Liver (tissue), 8 donors: ENCODE measurements at regions not wholly inside any gene's neighbourhood (a gene's known extent, or its start where the extent isn't known, plus 50 kb on each side); places are given as distances from the start of the nearest gene placed in this dataset.

ENCODE experiments used
- DNase-seq: peaks from one replicate; pipeline ENCODE4 v3.0.0-alpha.2; 2017; ENCODE audit warnings: low spot score
- H3K27ac ChIP-seq, 2 donors: one replicate each; pipeline ENCODE4 v1.7.0; 2013; ENCODE audit warnings: inconsistent platforms in 2 of 2, low read length in 2 of 2, control low read depth in 1 of 2, low read depth in 1 of 2, mild to moderate bottlenecking in 1 of 2
- H3K27me3 ChIP-seq, 4 donors: one replicate each; pipeline versions ENCODE4 v1.6.1 to v1.7.0; 2013; ENCODE audit warnings: low read length in 3 of 4, inconsistent platforms in 1 of 4, mild to moderate bottlenecking in 1 of 4, moderate library complexity in 1 of 4; ENCODE audit not compliant: control insufficient read depth in 4 of 4, insufficient read depth in 4 of 4
- H3K36me3 ChIP-seq, 4 donors: one replicate each; pipeline versions ENCODE4 v1.6.1 to v1.7.0; 2013; ENCODE audit warnings: low read length in 3 of 4, mild to moderate bottlenecking in 3 of 4, low read depth in 1 of 4, moderate library complexity in 1 of 4; ENCODE audit not compliant: control insufficient read depth in 4 of 4, insufficient read depth in 3 of 4
- H3K4me1 ChIP-seq, 4 donors: one replicate each; pipeline versions ENCODE4 v1.6.1 to v1.7.0; 2013; ENCODE audit warnings: low read length in 3 of 4, mild to moderate bottlenecking in 3 of 4, moderate library complexity in 1 of 4; ENCODE audit not compliant: control insufficient read depth in 4 of 4, insufficient read depth in 4 of 4
- H3K4me3 ChIP-seq, 3 donors: one replicate each; pipeline versions ENCODE4 v1.6.1 to v1.7.0; 2013; ENCODE audit warnings: low read length in 3 of 3, control low read depth in 1 of 3, low read depth in 1 of 3, mild to moderate bottlenecking in 1 of 3
- H3K9ac ChIP-seq, 2 donors: one replicate each; pipeline ENCODE4 v1.7.0; 2013; ENCODE audit warnings: low read length in 2 of 2, mild to moderate bottlenecking in 2 of 2, moderate library complexity in 2 of 2, control low read depth in 1 of 2, low read depth in 1 of 2
- H3K9me3 ChIP-seq, 4 donors: one replicate each; pipeline versions ENCODE4 v1.6.1 to v1.7.0; 2013; ENCODE audit warnings: low read length in 3 of 4; ENCODE audit not compliant: control insufficient read depth in 4 of 4
- ATF3 ChIP-seq: IDR thresholded peaks from 2 replicates; pipeline ENCODE4 v1.6.1; 2016; ENCODE audit warnings: antibody characterized with exemption
- CTCF ChIP-seq: fragments of 150-350 bp; IDR thresholded peaks from 2 replicates; pipeline ENCODE4 v1.5.1; 2017; ENCODE audit warnings: improper control_type of control experiment, low read depth, low read length; ENCODE audit not compliant: missing input control
- GABPA ChIP-seq, 2 donors: IDR thresholded peaks in 1 of 2; conservative IDR thresholded peaks in 1 of 2; 2 replicates each; pipeline ENCODE4 v1.6.1; 2016; ENCODE audit warnings: antibody characterized with exemption in 2 of 2, mild to moderate bottlenecking in 1 of 2, moderate library complexity in 1 of 2
- JUND ChIP-seq, 2 donors: IDR thresholded peaks; 2 replicates each; pipeline ENCODE4 v1.6.1; 2016; ENCODE audit warnings: antibody characterized with exemption in 2 of 2
- RAD21 ChIP-seq, 2 donors: IDR thresholded peaks; 2 replicates each; pipeline ENCODE4 v1.6.1; 2016; ENCODE audit warnings: antibody characterized with exemption in 2 of 2, mild to moderate bottlenecking in 2 of 2
- REST ChIP-seq: IDR thresholded peaks from 2 replicates; pipeline ENCODE4 v1.6.1; 2016; ENCODE audit warnings: antibody characterized with exemption, mild to moderate bottlenecking
- SP1 ChIP-seq: IDR thresholded peaks from 2 replicates; pipeline ENCODE4 v1.6.1; 2018; ENCODE audit warnings: antibody characterized with exemption, mild to moderate bottlenecking
- YY1 ChIP-seq: IDR thresholded peaks from 2 replicates; pipeline ENCODE4 v1.6.1; 2016; ENCODE audit warnings: antibody characterized with exemption, mild to moderate bottlenecking
- ZBTB33 ChIP-seq: IDR thresholded peaks from 2 replicates; pipeline ENCODE4 v1.6.1; 2016; ENCODE audit warnings: antibody characterized with exemption
- WGBS: extraction: QIAGEN DNeasy Blood & Tissue Kit; methylation state at CpG from one replicate; pipeline ENCODE4 v1.1.7; 2013; 5-methylcytosine and 5-hydroxymethylcytosine counted together
- donor health status: healthy.
- donor health status: healthy.
- donor health status: healthy.
- donor health status: healthy.
- donor health status: healthy.

GRCh38 chr13:40231311-40231710 lies 435.1 kb downstream of the FOXO1 start:
- no peak overlapping the region for H3K27ac ChIP-seq
- no peaks in the 10 kb centered on the region for H3K9me3 ChIP-seq
- no peaks in the 10 kb centered on the region for H3K27me3 ChIP-seq
- no peaks in the 10 kb centered on the region for H3K36me3 ChIP-seq
- TF ChIP-seq YY1 (no peak), GABPA (IDR thresholded peaks at IDR 0.05 in 1 of 2, conservative IDR thresholded peaks at IDR 0.05 in 1 of 2) (no peak), REST (no peak), JUND (IDR thresholded peaks at IDR 0.05) (no peak), SP1 (no peak)
- no peak overlapping the region for H3K4me3 ChIP-seq
- H3K9ac ChIP-seq, result no peak overlapping the region
- 70% methylated on average over 2 of the region's 2 CpGs for WGBS
- no peak for DNase-seq
- no peaks in the 10 kb centered on the region for H3K4me1 ChIP-seq

GRCh38 chr13:40231751-40232150 lies 434.7 kb downstream of the FOXO1 start:
- Histone ChIP-seq H3K36me3 (no peaks in the 10 kb centered on the region), H3K4me3 (no peak overlapping the region), H3K4me1 (no peaks in the 10 kb centered on the region), H3K9me3 (no peaks in the 10 kb centered on the region), H3K27me3 (no peaks in the 10 kb centered on the region), H3K9ac (no peak overlapping the region), H3K27ac (no peak overlapping the region)
- whole genome bisulfite sequencing, result 76% methylated on average over 3 of the region's 3 CpGs
- TF ChIP-seq JUND (IDR thresholded peaks at IDR 0.05) (no peak), ZBTB33 (no peak)
- no peak for DNase-seq

GRCh38 chr13:40232311-40233040 lies 434.0 kb downstream of the FOXO1 start:
- Histone ChIP-seq H3K36me3 (no peaks in the 10 kb centered on the region), H3K4me1 (no peaks in the 10 kb centered on the region), H3K27ac (no peak overlapping the region), H3K27me3 (no peaks in the 10 kb centered on the region), H3K9ac (no peak overlapping the region), H3K4me3 (no peak overlapping the region), H3K9me3 (no peaks in the 10 kb centered on the region)
- WGBS, result 95% methylated on average over 3 of the region's 3 CpGs
- no peak for DNase-seq
- TF ChIP-seq ATF3, result no peak
- no peak for TF ChIP-seq CTCF
- no peak for TF ChIP-seq RAD21 (IDR thresholded peaks at IDR 0.05)
